PC-3 (cell line): ENCODE measurements at regions not wholly inside any gene's neighbourhood (a gene's known extent, or its start where the extent isn't known, plus 50 kb on each side); places are given as distances from the start of the nearest gene placed in this dataset.

ENCODE experiments used
- ATAC-seq: fragments of 200-7000 bp; cut with Tn5 transposase; 2 replicates; pipeline ENCODE4 v1.9.1; 2020; ENCODE audit warnings: mild to moderate bottlenecking, moderate library complexity
- BruUV-seq: library from RNA; stranded (reverse); fragments of 400-500 nt; replicated peaks from 2 replicates; lab custom pipeline; 2021; lab: Mats Ljungman, UMichigan
- CTCF ChIA-PET: fragments of 300-600 bp; sonication (Branson Sonifier 250); formaldehyde crosslinking; loops from one replicate; lab custom pipeline; 2022; ENCODE audit warnings: antibody characterized with exemption; lab: Charles Lee
- POLR2A ChIA-PET: fragments of 300-600 bp; sonication (Branson Sonifier 250); formaldehyde crosslinking; loops from one replicate; lab custom pipeline; 2022; ENCODE audit warnings: antibody characterized with exemption; ENCODE audit not compliant: unreplicated experiment; lab: Charles Lee
- DNase-seq: peaks from one replicate; pipeline ENCODE4 v3.0.0-alpha.2; 2015
- H2AFZ ChIP-seq: fragments of 300-600 bp; sonication (generic); 2 replicates; pipeline ENCODE4 v1.6.0; 2016; ENCODE audit warnings: antibody characterized with exemption, low read length
- H3F3A ChIP-seq: fragments of 300-600 bp; sonication (generic); one replicate; pipeline ENCODE4 v1.6.0; 2017; ENCODE audit warnings: antibody characterized with exemption, low read length, control low read depth, mild to moderate bottlenecking; ENCODE audit not compliant: unreplicated experiment
- H3K27ac ChIP-seq: fragments of 300-600 bp; sonication (generic); 2 replicates; pipeline ENCODE4 v1.5.1; 2016; ENCODE audit warnings: mild to moderate bottlenecking, low read length
- H3K27me3 ChIP-seq: fragments of 300-600 bp; sonication (generic); 2 replicates; pipeline ENCODE4 v1.6.1; 2016; ENCODE audit warnings: low read length, mixed read lengths
- H3K36me3 ChIP-seq: fragments of 300-600 bp; sonication (generic); 2 replicates; pipeline ENCODE4 v1.6.1; 2016; ENCODE audit warnings: low read depth, mixed run types, low read length, mixed read lengths
- H3K4me1 ChIP-seq: fragments of 300-600 bp; sonication (generic); 2 replicates; pipeline ENCODE4 v1.5.1; 2016; ENCODE audit warnings: low read length; ENCODE audit not compliant: insufficient read depth
- H3K4me2 ChIP-seq: fragments of 300-600 bp; sonication (generic); 2 replicates; pipeline ENCODE4 v1.6.0; 2016; ENCODE audit warnings: low read length
- H3K4me3 ChIP-seq: fragments of 300-600 bp; sonication (generic); 2 replicates; pipeline ENCODE4 v1.5.1; 2016; ENCODE audit warnings: mild to moderate bottlenecking, low read length, mixed read lengths
- H3K79me2 ChIP-seq: fragments of 300-600 bp; sonication (generic); 2 replicates; pipeline ENCODE4 v1.6.1; 2017; ENCODE audit warnings: low read length, mixed read lengths
- H3K9ac ChIP-seq: fragments of 300-600 bp; sonication (generic); 2 replicates; pipeline ENCODE4 v1.6.0; 2016; ENCODE audit warnings: mild to moderate bottlenecking, low read length
- H3K9me2 ChIP-seq: fragments of 300-600 bp; sonication (generic); replicated peaks from 2 replicates; pipeline ENCODE4 v1.6.1; 2016; ENCODE audit warnings: mixed run types, low read length, mixed read lengths
- H3K9me3 ChIP-seq: fragments of 300-600 bp; sonication (generic); 2 replicates; pipeline ENCODE4 v1.6.1; 2016; ENCODE audit warnings: low read length, mixed read lengths
- H4K20me1 ChIP-seq: fragments of 300-600 bp; sonication (generic); 2 replicates; pipeline ENCODE4 v1.6.1; 2016; ENCODE audit warnings: low read length, mixed read lengths
- EZH2 ChIP-seq: fragments of 300-600 bp; sonication (generic); IDR thresholded peaks from one replicate; pipeline ENCODE4 v1.6.1; 2017; ENCODE audit warnings: antibody characterized with exemption, mild to moderate bottlenecking, low read length; ENCODE audit not compliant: unreplicated experiment
- EZH2phosphoT487 ChIP-seq: fragments of 300-600 bp; sonication (generic); IDR thresholded peaks from 2 replicates; pipeline ENCODE4 v1.6.1; 2018; ENCODE audit warnings: mild to moderate bottlenecking, antibody characterized with exemption, low read length, borderline replicate concordance
- intact Hi-C: fragments of 100-400 bp; cut with micrococcal nuclease; formaldehyde crosslinking; loops from 2 replicates; pipeline ENCODE4 v1.9.0; 2023
- TF ChIP-seq, protein P1 (sequence below): fragments of 300-600 bp; sonication (generic); conservative IDR thresholded peaks from 2 replicates; pipeline ENCODE4 v1.5.1; 2017; ENCODE audit warnings: antibody characterized with exemption, low read depth, mild to moderate bottlenecking, low read length

DNA sequence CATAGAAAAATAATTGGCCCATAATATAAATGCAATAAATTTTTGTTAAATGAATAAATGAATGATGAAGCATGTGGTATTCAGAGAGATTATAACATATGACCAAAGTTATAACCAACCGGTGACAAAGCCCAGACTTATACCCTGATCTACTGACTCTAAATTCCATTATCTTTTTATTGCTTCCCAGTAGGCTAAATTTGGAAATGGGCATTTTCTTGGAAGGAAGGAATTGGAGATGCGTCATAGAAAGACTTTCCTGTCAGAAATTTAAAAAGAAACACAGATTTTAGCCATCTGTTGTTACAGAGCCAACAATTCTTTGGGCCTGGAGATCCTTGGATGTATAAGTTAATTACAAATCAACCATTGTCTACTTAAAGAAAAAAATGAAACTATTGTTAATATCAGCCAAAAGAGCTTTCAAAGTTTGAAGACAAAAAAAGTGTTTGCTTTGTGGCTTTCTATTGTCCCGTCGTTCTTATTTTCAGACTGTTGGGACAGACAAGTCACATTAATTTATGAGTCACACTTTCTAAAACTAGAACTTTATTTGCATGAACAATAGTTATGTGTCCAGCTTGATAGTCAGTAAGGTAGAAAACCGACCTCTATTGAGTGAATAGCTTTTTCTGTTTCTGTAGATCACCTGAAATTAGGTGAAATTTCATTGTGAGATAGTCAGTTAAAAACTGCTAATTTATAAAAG lies 428.7 kb downstream of the GABRG2 start:
- Histone ChIP-seq H4K20me1 (no peaks in the 10 kb centered on the region), H3K9me2 (no peaks in the 10 kb centered on the region), H3K4me3 (no peak overlapping the region), H3K9me3 (no peaks in the 10 kb centered on the region), H3K27me3 (no peaks in the 10 kb centered on the region), H3K9ac (no peak overlapping the region), H3K27ac (no peak overlapping the region), H3K36me3 (no peaks in the 10 kb centered on the region), H3F3A (no peaks in the 10 kb centered on the region), H3K4me2 (0 out of 2 replicates have a peak overlapping the region, but pooled peaks have one; percentile 5), H2AFZ (no peak overlapping the region), H3K4me1 (no peaks in the 10 kb centered on the region), H3K79me2 (no peaks in the 10 kb centered on the region)
- TF ChIP-seq EZH2phosphoT487: no peak
- ChIA-PET CTCF (no interaction called here), POLR2A (no interaction called here)
- BruUV-seq: no TSS peak
- DNase-seq (peak; percentile 44), ATAC-seq (no peak)
- intact Hi-C loops: no loop called here

DNA sequence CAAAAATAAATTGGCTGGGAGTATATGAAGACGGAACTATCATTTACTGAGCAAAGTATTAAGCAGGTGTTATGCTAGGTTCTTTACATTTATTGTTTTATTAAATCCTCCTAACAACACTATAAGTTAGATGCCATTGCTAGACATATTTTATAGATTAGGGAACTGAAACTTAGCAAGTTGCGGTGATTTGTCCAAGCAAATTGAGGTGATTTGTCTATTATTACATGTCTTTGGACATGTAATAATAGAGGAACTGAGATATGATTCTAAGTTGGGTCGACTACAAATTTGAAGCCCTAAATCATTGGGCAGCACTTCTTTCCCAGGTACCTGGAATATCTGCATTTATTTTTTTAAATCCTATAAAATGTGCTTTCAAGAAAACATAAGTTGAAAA lies 429.9 kb downstream of the GABRG2 start:
- no peaks in the 10 kb centered on the region for H4K20me1 ChIP-seq
- no peak overlapping the region for H3K4me3 ChIP-seq
- no peaks in the 10 kb centered on the region for H3K27me3 ChIP-seq
- ATAC-seq (no peak), DNase-seq (no peak)
- no peaks in the 10 kb centered on the region for H3K4me1 ChIP-seq
- H3K9me2 ChIP-seq: no peaks in the 10 kb centered on the region
- no peak overlapping the region for H2AFZ ChIP-seq
- no peaks in the 10 kb centered on the region for H3F3A ChIP-seq
- ChIA-PET POLR2A (no interaction called here), CTCF (no interaction called here)
- no TSS peak for BruUV-seq
- no peak overlapping the region for H3K4me2 ChIP-seq
- no peak overlapping the region for H3K27ac ChIP-seq
- H3K9ac ChIP-seq: no peak overlapping the region
- H3K36me3 ChIP-seq: no peaks in the 10 kb centered on the region
- no peaks in the 10 kb centered on the region for H3K9me3 ChIP-seq
- TF ChIP-seq EZH2 (no peak), EZH2phosphoT487 (no peak)
- TF ChIP-seq, protein P1, sequence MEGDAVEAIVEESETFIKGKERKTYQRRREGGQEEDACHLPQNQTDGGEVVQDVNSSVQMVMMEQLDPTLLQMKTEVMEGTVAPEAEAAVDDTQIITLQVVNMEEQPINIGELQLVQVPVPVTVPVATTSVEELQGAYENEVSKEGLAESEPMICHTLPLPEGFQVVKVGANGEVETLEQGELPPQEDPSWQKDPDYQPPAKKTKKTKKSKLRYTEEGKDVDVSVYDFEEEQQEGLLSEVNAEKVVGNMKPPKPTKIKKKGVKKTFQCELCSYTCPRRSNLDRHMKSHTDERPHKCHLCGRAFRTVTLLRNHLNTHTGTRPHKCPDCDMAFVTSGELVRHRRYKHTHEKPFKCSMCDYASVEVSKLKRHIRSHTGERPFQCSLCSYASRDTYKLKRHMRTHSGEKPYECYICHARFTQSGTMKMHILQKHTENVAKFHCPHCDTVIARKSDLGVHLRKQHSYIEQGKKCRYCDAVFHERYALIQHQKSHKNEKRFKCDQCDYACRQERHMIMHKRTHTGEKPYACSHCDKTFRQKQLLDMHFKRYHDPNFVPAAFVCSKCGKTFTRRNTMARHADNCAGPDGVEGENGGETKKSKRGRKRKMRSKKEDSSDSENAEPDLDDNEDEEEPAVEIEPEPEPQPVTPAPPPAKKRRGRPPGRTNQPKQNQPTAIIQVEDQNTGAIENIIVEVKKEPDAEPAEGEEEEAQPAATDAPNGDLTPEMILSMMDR: no peak
- H3K79me2 ChIP-seq: no peaks in the 10 kb centered on the region
- intact Hi-C loops: no loop called here

DNA sequence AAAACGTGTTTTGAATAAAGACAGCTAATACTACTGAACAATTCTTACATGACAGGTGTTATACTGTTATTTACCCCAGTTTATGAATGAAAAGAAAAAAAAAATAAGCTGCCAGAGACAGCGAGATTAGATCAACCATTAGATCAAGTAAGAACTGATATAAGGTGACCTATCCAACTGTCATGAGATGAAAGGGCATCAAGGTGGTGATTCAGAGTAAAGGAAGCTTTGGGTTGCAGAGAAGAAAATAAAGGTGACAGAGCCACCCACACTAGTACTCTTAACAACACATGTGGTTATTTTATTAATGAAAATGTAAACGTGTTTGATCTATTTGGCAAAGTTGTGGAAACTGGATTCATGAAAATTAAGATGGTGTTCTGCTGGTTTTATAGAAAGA lies 435.2 kb downstream of the GABRG2 start:
- H3K4me2 ChIP-seq: no peak overlapping the region
- no peak overlapping the region for H3K9ac ChIP-seq
- no peak for TF ChIP-seq EZH2phosphoT487
- TF ChIP-seq, protein P1: no peak
- no peak for TF ChIP-seq EZH2
- H3K27ac ChIP-seq: no peak overlapping the region
- ChIA-PET CTCF (no interaction called here), POLR2A (interaction anchor here (0.6 kb wide), 1 partner anchor 139 kb away, joined by 5 read pairs; no protein-coding TSS in a partner anchor)
- H3K4me1 ChIP-seq: no peaks in the 10 kb centered on the region
- no peak for DNase-seq
- no peak overlapping the region for H2AFZ ChIP-seq
- H3K4me3 ChIP-seq: no peak overlapping the region
- BruUV-seq: no TSS peak
- H3K79me2 ChIP-seq: no peaks in the 10 kb centered on the region
- no peaks in the 10 kb centered on the region for H3K9me3 ChIP-seq
- intact Hi-C loops: no loop called here
- no peaks in the 10 kb centered on the region for H3K9me2 ChIP-seq
- no peak for ATAC-seq
- H3F3A ChIP-seq: no peaks in the 10 kb centered on the region
- no peaks in the 10 kb centered on the region for H3K27me3 ChIP-seq
- no peaks in the 10 kb centered on the region for H4K20me1 ChIP-seq
- no peaks in the 10 kb centered on the region for H3K36me3 ChIP-seq
